Progenitor cell of endocrine pancreas (in vitro differentiated cells): ENCODE measurements at regions not wholly inside any gene's neighbourhood (a gene's known extent, or its start where the extent isn't known, plus 50 kb on each side); places are given as distances from the start of the nearest gene placed in this dataset.

Source experiments
- DNase-seq: peaks from one replicate; pipeline ENCODE4 v3.0.0; 2021; ENCODE audit warnings: low spot score; ENCODE audit not compliant: unreplicated experiment
- H3K27ac Mint-ChIP-seq: 2 replicates; pipeline ENCODE4 v1.8.0; 2021; ENCODE audit warnings: mild to moderate bottlenecking, moderate library complexity, mixed read lengths
- H3K27me3 Mint-ChIP-seq: 2 replicates; pipeline ENCODE4 v1.8.0; 2021; ENCODE audit warnings: mixed read lengths
- H3K36me3 Mint-ChIP-seq: 2 replicates; pipeline ENCODE4 v1.8.0; 2022; ENCODE audit warnings: mixed read lengths; ENCODE audit not compliant: insufficient read depth
- H3K4me1 Mint-ChIP-seq: 2 replicates; pipeline ENCODE4 v1.8.0; 2021; ENCODE audit warnings: low read depth, mixed read lengths
- H3K4me3 Mint-ChIP-seq: 2 replicates; pipeline ENCODE4 v1.8.0; 2021; ENCODE audit warnings: low read depth, mild to moderate bottlenecking, moderate library complexity, mixed read lengths
- H3K9me3 Mint-ChIP-seq: 2 replicates; pipeline ENCODE4 v1.8.0; 2021; ENCODE audit warnings: low read depth, mixed read lengths
- CTCF ChIP-seq: fragments of 200-600 bp; sonication (generic); IDR thresholded peaks from one replicate; pipeline ENCODE4 v1.5.0; 2021; ENCODE audit warnings: antibody characterized with exemption, mild to moderate bottlenecking; ENCODE audit not compliant: unreplicated experiment

GRCh38 chr20:60125513-60125912 lies 167.3 kb downstream of the CDH26 start:
- H3K4me3 Mint-ChIP-seq, result no peak overlapping the region
- no peaks in the 10 kb centered on the region for H3K9me3 Mint-ChIP-seq
- no peak overlapping the region for H3K27ac Mint-ChIP-seq
- peaks cover 5% of the 10 kb centered on the region for H3K4me1 Mint-ChIP-seq
- no peak for TF ChIP-seq CTCF
- DNase-seq, result no peak
- no peaks in the 10 kb centered on the region for H3K36me3 Mint-ChIP-seq
- peaks cover 24% of the 10 kb centered on the region for H3K27me3 Mint-ChIP-seq

GRCh38 chr20:60126975-60127374 lies 168.8 kb downstream of the CDH26 start:
- Mint-ChIP-seq H3K27ac (no peak overlapping the region), H3K9me3 (no peaks in the 10 kb centered on the region), H3K36me3 (no peaks in the 10 kb centered on the region), H3K4me3 (no peak overlapping the region), H3K27me3 (peaks cover 21% of the 10 kb centered on the region), H3K4me1 (peaks cover 5% of the 10 kb centered on the region)
- TF ChIP-seq CTCF, result no peak
- no peak for DNase-seq

- H3K9me3 Mint-ChIP-seq, result peaks cover 3% of the 10 kb centered on the region
- H3K27ac Mint-ChIP-seq, result no peak overlapping the region
- H3K4me1 Mint-ChIP-seq, result no peaks in the 10 kb centered on the region
- H3K27me3 Mint-ChIP-seq, result peaks cover 12% of the 10 kb centered on the region
- H3K4me3 Mint-ChIP-seq, result no peak overlapping the region
- H3K36me3 Mint-ChIP-seq, result no peaks in the 10 kb centered on the region
- DNase-seq, result no peak
- TF ChIP-seq CTCF, result no peak
These were observed 173.2 kb downstream of the CDH26 start for GRCh38 chr20:60131375-60131774.

- H3K27ac Mint-ChIP-seq, result no peak overlapping the region
- H3K36me3 Mint-ChIP-seq, result no peaks in the 10 kb centered on the region
- no peak overlapping the region for H3K4me3 Mint-ChIP-seq
- no peak for DNase-seq
- peaks cover 3% of the 10 kb centered on the region for H3K9me3 Mint-ChIP-seq
- TF ChIP-seq CTCF, result no peak
- H3K4me1 Mint-ChIP-seq, result no peaks in the 10 kb centered on the region
- H3K27me3 Mint-ChIP-seq, result peaks cover 12% of the 10 kb centered on the region
These were observed 174.1 kb downstream of the CDH26 start for GRCh38 chr20:60132162-60132826.

- peaks cover 3% of the 10 kb centered on the region for H3K9me3 Mint-ChIP-seq
- H3K4me3 Mint-ChIP-seq, result no peak overlapping the region
- DNase-seq, result no peak
- H3K27me3 Mint-ChIP-seq, result peaks cover 11% of the 10 kb centered on the region
- no peaks in the 10 kb centered on the region for H3K36me3 Mint-ChIP-seq
- no peak for TF ChIP-seq CTCF
- H3K4me1 Mint-ChIP-seq, result no peaks in the 10 kb centered on the region
- H3K27ac Mint-ChIP-seq, result no peak overlapping the region
These were observed 174.8 kb downstream of the CDH26 start for GRCh38 chr20:60132827-60133670.
